CD14-positive monocyte (primary cell): ENCODE measurements at regions not wholly inside any gene's neighbourhood (a gene's known extent, or its start where the extent isn't known, plus 50 kb on each side); places are given as distances from the start of the nearest gene placed in this dataset.

Source experiments
- DNase-seq, 3 donors: peaks; one replicate each; pipeline ENCODE4 v3.0.0-alpha.2; 2011 to 2022
- H2AFZ ChIP-seq: 2 replicates; pipeline ENCODE4 v1.6.0; 2012; ENCODE audit warnings: mild to moderate bottlenecking, low read depth, low read length, inconsistent platforms; ENCODE audit not compliant: insufficient read depth, poor library complexity, severe bottlenecking
- H3K27ac ChIP-seq, 2 donors: 1 replicate in 1 of 2; 2 replicates in 1 of 2; pipeline ENCODE4 v1.5.1; 2012 to 2013; ENCODE audit warnings: low read length in 2 of 2, control low read depth in 1 of 2, inconsistent platforms in 1 of 2, low read depth in 1 of 2, mild to moderate bottlenecking in 1 of 2
- H3K27me3 ChIP-seq, 2 donors: one replicate each; pipeline versions ENCODE4 v1.6.0 to v1.6.1; 2011 to 2013; ENCODE audit warnings: low read length in 2 of 2; ENCODE audit not compliant: control insufficient read depth in 2 of 2, insufficient read depth in 2 of 2
- H3K36me3 ChIP-seq, 2 donors: replicated peaks in 1 of 2; 1 replicate in 1 of 2; 2 replicates in 1 of 2; pipeline versions ENCODE4 v1.5.1 to v1.6.1; 2012 to 2013; ENCODE audit warnings: low read length in 2 of 2, control low read depth in 1 of 2, inconsistent platforms in 1 of 2, mild to moderate bottlenecking in 1 of 2; ENCODE audit not compliant: insufficient read depth in 2 of 2, control insufficient read depth in 1 of 2
- H3K4me1 ChIP-seq, 2 donors: 1 replicate in 1 of 2; 2 replicates in 1 of 2; pipeline versions ENCODE4 v1.5.1 to v1.6.1; 2012 to 2013; ENCODE audit warnings: low read length in 2 of 2, control low read depth in 1 of 2, inconsistent platforms in 1 of 2, mild to moderate bottlenecking in 1 of 2, moderate library complexity in 1 of 2; ENCODE audit not compliant: insufficient read depth in 2 of 2, control insufficient read depth in 1 of 2
- H3K4me2 ChIP-seq: replicated peaks from 2 replicates; pipeline ENCODE3; 2012; ENCODE audit warnings: low read length, moderate library complexity, mild to moderate bottlenecking; ENCODE audit not compliant: poor library complexity, severe bottlenecking; ENCODE audit errors: extremely low read depth
- H3K4me3 ChIP-seq, 3 experiments: fragments of 200-600 bp in 1 of 3; sonication (generic) in 1 of 3; replicated peaks in 1 of 3; 1 replicate in 2 of 3; 2 replicates in 1 of 3; pipeline ENCODE4 v1.5.1; 2011 to 2013; ENCODE audit warnings: low read length in 3 of 3, mild to moderate bottlenecking in 3 of 3, control low read depth in 2 of 3, low read depth in 2 of 3, inconsistent platforms in 1 of 3, moderate library complexity in 1 of 3
- H3K79me2 ChIP-seq: 2 replicates; pipeline ENCODE4 v1.6.0; 2012; ENCODE audit warnings: mild to moderate bottlenecking, control low read depth, inconsistent platforms, low read length, moderate library complexity; ENCODE audit not compliant: insufficient read depth
- H3K9ac ChIP-seq: 2 replicates; pipeline ENCODE4 v1.6.0; 2017; ENCODE audit warnings: low read length, mild to moderate bottlenecking; ENCODE audit not compliant: insufficient read depth, poor library complexity, severe bottlenecking
- H3K9me3 ChIP-seq, 2 donors: replicated peaks in 1 of 2; 1 replicate in 1 of 2; 2 replicates in 1 of 2; pipeline versions ENCODE4 v1.5.1 to v1.6.1; 2012 to 2013; ENCODE audit warnings: low read length in 2 of 2, control low read depth in 1 of 2; ENCODE audit not compliant: control insufficient read depth in 1 of 2, insufficient read depth in 1 of 2
- H4K20me1 ChIP-seq: 2 replicates; pipeline ENCODE4 v1.6.0; 2012; ENCODE audit warnings: mild to moderate bottlenecking, low read length, control low read depth, moderate library complexity; ENCODE audit not compliant: insufficient read depth
- H3K27ac Mint-ChIP-seq, 7 donors: one replicate each; pipeline ENCODE4 v1.8.0; 2020; ENCODE audit warnings: mild to moderate bottlenecking in 7 of 7, mixed read lengths in 7 of 7, moderate library complexity in 6 of 7, inconsistent platforms in 2 of 7
- H3K27me3 Mint-ChIP-seq, 3 donors: one replicate each; pipeline ENCODE4 v1.8.0; 2021 to 2022; ENCODE audit warnings: low read depth in 3 of 3, mild to moderate bottlenecking in 3 of 3, mixed read lengths in 3 of 3, moderate library complexity in 3 of 3, inconsistent platforms in 1 of 3
- H3K36me3 Mint-ChIP-seq, 2 donors: one replicate each; pipeline ENCODE4 v1.8.0; 2020; ENCODE audit warnings: mixed read lengths in 2 of 2, inconsistent platforms in 1 of 2, mild to moderate bottlenecking in 1 of 2
- H3K4me1 Mint-ChIP-seq: one replicate; pipeline ENCODE4 v1.8.0; 2020; ENCODE audit warnings: mild to moderate bottlenecking, mixed read lengths
- H3K4me3 Mint-ChIP-seq, 2 donors: one replicate each; pipeline ENCODE4 v1.8.0; 2020; ENCODE audit warnings: mild to moderate bottlenecking in 2 of 2, mixed read lengths in 2 of 2, moderate library complexity in 1 of 2
- H3K9me3 Mint-ChIP-seq, 7 donors: one replicate each; pipeline ENCODE4 v1.8.0; 2020 to 2022; ENCODE audit warnings: mixed read lengths in 7 of 7, mild to moderate bottlenecking in 6 of 7, moderate library complexity in 6 of 7, inconsistent platforms in 2 of 7
- WGBS: methylation state at CpG from one replicate; pipeline ENCODE4 v1.1.5; 2013; ENCODE audit warnings: missing lambda C conversion rate; ENCODE audit not compliant: insufficient coverage; 5-methylcytosine and 5-hydroxymethylcytosine counted together
- intact Hi-C, 2 donors: fragments of 100-400 bp; cut with micrococcal nuclease; formaldehyde crosslinking; loops; one replicate each; pipeline versions ENCODE4 v1.15.0 to v1.15.1; 2023
- TF ChIP-seq, protein P1 (sequence below): fragments of 200-600 bp; IDR thresholded peaks from one replicate; pipeline ENCODE4 v1.8.0; 2022; ENCODE audit warnings: antibody characterized with exemption, mild to moderate bottlenecking

DNA sequence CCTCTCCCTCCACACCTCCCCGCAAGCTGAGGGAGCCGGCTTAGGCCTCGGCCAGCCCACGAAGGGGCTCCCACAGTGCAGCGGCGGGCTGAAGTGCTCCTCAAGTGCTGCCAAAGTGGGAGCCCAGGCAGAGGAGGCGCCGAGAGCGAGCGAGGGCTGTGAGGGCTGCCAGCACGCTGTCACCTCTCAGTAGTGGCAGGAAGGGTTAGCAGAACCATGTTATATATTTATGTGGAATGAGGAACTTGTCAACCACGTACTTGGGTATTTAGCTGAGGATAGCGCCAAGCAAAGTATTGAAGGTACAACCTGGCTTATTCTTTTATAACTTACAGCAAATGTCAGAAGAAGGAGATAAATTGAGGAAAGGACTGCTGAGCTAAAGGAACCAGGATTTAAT lies 144.1 kb upstream of the MGAT5 start:
- Histone ChIP-seq H3K9me3 (peaks cover 6 to 12% of the 10 kb centered on the region in 2 donors), H3K4me1 (peaks cover 8 to 13% of the 10 kb centered on the region in 2 donors), H3K79me2 (no peaks in the 10 kb centered on the region), H3K4me3 (no peak overlapping the region), H2AFZ (no peak overlapping the region), H3K36me3 (no peaks in the 10 kb centered on the region), H3K9ac (no peak overlapping the region), H3K27ac (no peak overlapping the region), H3K27me3 (no peaks in the 10 kb centered on the region), H3K4me2 (no peak overlapping the region), H4K20me1 (no peaks in the 10 kb centered on the region)
- WGBS = 88% methylated on average over 5 of the region's 13 CpGs
- TF ChIP-seq, protein P1, sequence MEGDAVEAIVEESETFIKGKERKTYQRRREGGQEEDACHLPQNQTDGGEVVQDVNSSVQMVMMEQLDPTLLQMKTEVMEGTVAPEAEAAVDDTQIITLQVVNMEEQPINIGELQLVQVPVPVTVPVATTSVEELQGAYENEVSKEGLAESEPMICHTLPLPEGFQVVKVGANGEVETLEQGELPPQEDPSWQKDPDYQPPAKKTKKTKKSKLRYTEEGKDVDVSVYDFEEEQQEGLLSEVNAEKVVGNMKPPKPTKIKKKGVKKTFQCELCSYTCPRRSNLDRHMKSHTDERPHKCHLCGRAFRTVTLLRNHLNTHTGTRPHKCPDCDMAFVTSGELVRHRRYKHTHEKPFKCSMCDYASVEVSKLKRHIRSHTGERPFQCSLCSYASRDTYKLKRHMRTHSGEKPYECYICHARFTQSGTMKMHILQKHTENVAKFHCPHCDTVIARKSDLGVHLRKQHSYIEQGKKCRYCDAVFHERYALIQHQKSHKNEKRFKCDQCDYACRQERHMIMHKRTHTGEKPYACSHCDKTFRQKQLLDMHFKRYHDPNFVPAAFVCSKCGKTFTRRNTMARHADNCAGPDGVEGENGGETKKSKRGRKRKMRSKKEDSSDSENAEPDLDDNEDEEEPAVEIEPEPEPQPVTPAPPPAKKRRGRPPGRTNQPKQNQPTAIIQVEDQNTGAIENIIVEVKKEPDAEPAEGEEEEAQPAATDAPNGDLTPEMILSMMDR = no peak
- Mint-ChIP-seq H3K27ac (no peak overlapping the region), H3K4me3 (no peak overlapping the region), H3K9me3 (peaks cover 0 to 10% (median 5%) of the 10 kb centered on the region in 7 donors), H3K36me3 (no peaks in the 10 kb centered on the region), H3K27me3 (peaks cover 0 to 2% (median 0%) of the 10 kb centered on the region in 3 donors), H3K4me1 (peaks cover 21% of the 10 kb centered on the region)
- intact Hi-C loops = no loop called here
- DNase-seq = no peak

DNA sequence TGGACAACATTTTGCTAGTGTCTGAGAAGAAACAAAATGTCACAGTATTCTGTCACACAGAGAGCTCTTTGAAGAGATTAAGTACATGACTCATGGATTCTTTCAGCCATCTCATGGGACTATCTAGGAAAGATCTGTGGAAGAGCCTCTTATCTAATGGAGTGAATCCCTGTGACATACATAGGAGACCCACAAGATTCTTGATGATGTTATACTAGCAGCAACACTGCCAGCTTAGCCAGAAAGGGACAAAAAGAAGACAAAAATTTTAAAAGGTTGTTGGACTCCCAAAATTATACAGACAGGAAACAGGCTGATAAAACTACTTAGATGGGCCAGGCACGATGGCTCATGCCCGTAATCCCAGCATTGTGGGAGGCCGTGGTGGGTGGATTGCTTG lies 143.3 kb upstream of the MGAT5 start:
- no peaks in the 10 kb centered on the region for H3K36me3 Mint-ChIP-seq
- Histone ChIP-seq H4K20me1 (no peaks in the 10 kb centered on the region), H3K27ac (no peak overlapping the region), H2AFZ (no peak overlapping the region), H3K4me1 (peaks cover 8 to 13% of the 10 kb centered on the region in 2 donors), H3K9ac (no peak overlapping the region), H3K79me2 (no peaks in the 10 kb centered on the region), H3K4me2 (no peak overlapping the region), H3K27me3 (no peaks in the 10 kb centered on the region), H3K36me3 (no peaks in the 10 kb centered on the region), H3K9me3 (peaks cover 6 to 12% of the 10 kb centered on the region in 2 donors), H3K4me3 (no peak overlapping the region)
- DNase-seq = no peak
- intact Hi-C loops = no loop called here
- no peak overlapping the region for H3K27ac Mint-ChIP-seq
- peaks cover 0 to 2% (median 0%) of the 10 kb centered on the region in 3 donors for H3K27me3 Mint-ChIP-seq
- TF ChIP-seq, protein P1 = no peak
- no CpG with 5 or more reads among the region's 3 CpGs for WGBS
- H3K4me1 Mint-ChIP-seq = peaks cover 19% of the 10 kb centered on the region
- H3K4me3 Mint-ChIP-seq = no peak overlapping the region
- H3K9me3 Mint-ChIP-seq = peaks cover 0 to 10% (median 5%) of the 10 kb centered on the region in 7 donors
